GM12878 (cell line): ENCODE measurements at regions not wholly inside any gene's neighbourhood (a gene's known extent, or its start where the extent isn't known, plus 50 kb on each side); places are given as distances from the start of the nearest gene placed in this dataset.
"Not testable (repeated sequence)": the region's sequence is repeated elsewhere in the genome, so short reads cannot be mapped to it uniquely, and the experiment has no call there.

Experiments used
- ATAC-seq: fragments of 200-7000 bp; cut with Tn5 transposase; 3 replicates; pipeline ENCODE4 v1.9.1; 2020; ENCODE audit warnings: mild to moderate bottlenecking, moderate library complexity
- BruUV-seq: library from RNA; stranded (reverse); fragments of 400-500 nt; replicated peaks from 2 replicates; lab custom pipeline; 2021; lab: Mats Ljungman, UMichigan
- CTCF ChIA-PET: fragments of 300-600 bp; sonication (Branson Sonifier 250); formaldehyde crosslinking; extraction: SDS; loops from one replicate; lab custom pipeline; 2021; ENCODE audit warnings: inconsistent platforms; lab: Yijun Ruan, JAX
- POLR2A ChIA-PET: fragments of 350-600 bp; formaldehyde crosslinking; extraction: SDS; loops from one replicate; lab custom pipeline; 2021; ENCODE audit warnings: inconsistent platforms; lab: Charles Lee
- RAD21 ChIA-PET: fragments of 300-600 bp; sonication (Branson Sonifier 250); formaldehyde crosslinking; loops from one replicate; lab custom pipeline; 2023; ENCODE audit warnings: antibody characterized with exemption; ENCODE audit not compliant: unreplicated experiment; lab: Charles Lee
- SMC1A ChIA-PET: fragments of 300-600 bp; sonication (Branson Sonifier 250); formaldehyde crosslinking; loops from one replicate; lab custom pipeline; 2023; ENCODE audit not compliant: unreplicated experiment, uncharacterized antibody; lab: Charles Lee
- DNase-seq: peaks from one replicate; pipeline ENCODE4 v3.0.0-alpha.2; 2011; ENCODE audit warnings: low read depth, low spot score
- FAIRE-seq: peaks from 3 replicates; lab custom pipeline; 2011; peaks lifted over from hg19 to GRCh38; lab: Jason Lieb, UNC
- H2AFZ ChIP-seq: 2 replicates; pipeline ENCODE4 v1.6.0; 2011; ENCODE audit warnings: low read depth, low read length, control low read depth; ENCODE audit not compliant: control insufficient read depth
- H3K27ac ChIP-seq: 2 replicates; pipeline ENCODE4 v1.5.1; 2011; ENCODE audit warnings: control low read depth; ENCODE audit not compliant: control insufficient read depth, insufficient read depth
- H3K27me3 ChIP-seq, 2 experiments: replicated peaks in 1 of 2; 2 replicates each; pipeline versions ENCODE4 v1.6.0 to v1.6.1; 2011; ENCODE audit warnings: low read length in 1 of 2; ENCODE audit not compliant: control insufficient read depth in 2 of 2, insufficient read depth in 2 of 2
- H3K36me3 ChIP-seq, 2 experiments: 2 replicates each; pipeline ENCODE4 v1.5.1; 2011; ENCODE audit warnings: low read length in 1 of 2; ENCODE audit not compliant: control insufficient read depth in 2 of 2, insufficient read depth in 2 of 2
- H3K4me1 ChIP-seq: 2 replicates; pipeline ENCODE4 v1.6.1; 2011; ENCODE audit warnings: mild to moderate bottlenecking, low read length, moderate library complexity, mixed read lengths; ENCODE audit not compliant: control insufficient read depth, insufficient read depth
- H3K4me2 ChIP-seq: 2 replicates; pipeline ENCODE4 v1.6.0; 2011; ENCODE audit warnings: control low read depth; ENCODE audit not compliant: control insufficient read depth, insufficient read depth
- H3K4me3 ChIP-seq: fragments of 200-600 bp; sonication (generic); 2 replicates; pipeline ENCODE4 v1.5.1; 2016
- H3K79me2 ChIP-seq: 2 replicates; pipeline ENCODE4 v1.6.0; 2011; ENCODE audit warnings: low read length; ENCODE audit not compliant: control insufficient read depth, insufficient read depth
- H3K9ac ChIP-seq: 2 replicates; pipeline ENCODE4 v1.8.0; 2011; ENCODE audit warnings: low read length, control low read depth, mixed read lengths; ENCODE audit not compliant: control insufficient read depth, insufficient read depth
- H3K9me3 ChIP-seq: replicated peaks from 3 replicates; pipeline ENCODE4 v1.5.1; 2011; ENCODE audit warnings: mild to moderate bottlenecking, low read length; ENCODE audit not compliant: control insufficient read depth, insufficient read depth
- H4K20me1 ChIP-seq: 2 replicates; pipeline ENCODE4 v1.6.0; 2011; ENCODE audit not compliant: control insufficient read depth, insufficient read depth
- IRF3 ChIP-seq: fragments of 450-650 bp; IDR thresholded peaks from 2 replicates; pipeline ENCODE4 v1.6.1; 2014; ENCODE audit warnings: mild to moderate bottlenecking
- ZSCAN29 ChIP-seq: fragments of 450-650 bp; IDR thresholded peaks from 2 replicates; pipeline ENCODE4 v1.6.1; 2017; ENCODE audit warnings: mild to moderate bottlenecking, moderate library complexity
- WGBS: methylation state at CpG from one replicate; pipeline ENCODE4 v1.1.6; 2016; ENCODE audit warnings: low lambda C conversion rate; ENCODE audit not compliant: insufficient replicate concordance, insufficient coverage; ENCODE audit errors: missing lambda C conversion rate; 5-methylcytosine and 5-hydroxymethylcytosine counted together
- in situ Hi-C: fragments of 300-500 bp; cut with MboI; formaldehyde crosslinking; loops from 9 replicates; pipeline ENCODE4 v1.14.3; 2018; ENCODE audit warnings: mixed read lengths
- intact Hi-C: fragments of 100-400 bp; cut with micrococcal nuclease; formaldehyde crosslinking; loops from one replicate; pipeline ENCODE4 v1.14.2; 2022; ENCODE audit not compliant: unreplicated experiment

- ChIA-PET POLR2A (interaction anchor here (1.8 kb wide), 1 partner anchor 442 kb away, joined by 3 read pairs; no protein-coding TSS in a partner anchor), CTCF (no interaction called here)
- no peak overlapping the region for H3K27ac ChIP-seq
- H3K4me2 ChIP-seq, result no peak overlapping the region
- no peak overlapping the region for H3K4me3 ChIP-seq
- H3K9ac ChIP-seq, result no peak overlapping the region
- H3K79me2 ChIP-seq, result no peaks in the 10 kb centered on the region
- TF ChIP-seq ZSCAN29 (no peak), IRF3 (no peak)
- TF ChIP-seq, all 136 proteins: peak for 0
- ChIA-PET RAD21 (no interaction called here), SMC1A (no interaction called here)
- FAIRE-seq, result no peak
- no peaks in the 10 kb centered on the region for H3K36me3 ChIP-seq
- H3K9me3 ChIP-seq, result no peaks in the 10 kb centered on the region
- in situ Hi-C loops (no loop called here), intact Hi-C loops (no loop called here)
- peaks cover 0 to 5% of the 10 kb centered on the region in 2 experiments; a peak in 1 of 4 replicates for H3K27me3 ChIP-seq
- H3K4me1 ChIP-seq, result no peaks in the 10 kb centered on the region
- H4K20me1 ChIP-seq, result no peaks in the 10 kb centered on the region
- WGBS, result 29% methylated on average over 13 of the region's 13 CpGs
- ATAC-seq, result no peak
- no TSS peak for BruUV-seq
- no peak for DNase-seq
- H2AFZ ChIP-seq, result no peak overlapping the region
Observed at GRCh38 chr13:50468849-50469669, 374.4 kb downstream of the DLEU7 start.

- H3K79me2 ChIP-seq, RAD21 ChIA-PET, POLR2A ChIA-PET, H3K27ac ChIP-seq, BruUV-seq, DNase-seq, intact Hi-C loops, H3K9ac ChIP-seq, H3K4me2 ChIP-seq, H3K4me3 ChIP-seq, H3K4me1 ChIP-seq, ATAC-seq, H3K36me3 ChIP-seq, CTCF ChIA-PET, H2AFZ ChIP-seq, SMC1A ChIA-PET, in situ Hi-C loops, H3K27me3 ChIP-seq, H3K9me3 ChIP-seq, H4K20me1 ChIP-seq, FAIRE-seq: not testable (repeated sequence)
- 71% methylated on average over 1 of the region's 3 CpGs for WGBS
Observed at GRCh38 chr13:50473050-50473449, 370.4 kb downstream of the DLEU7 start.
